RWPE2 (cell line): ENCODE measurements at regions not wholly inside any gene's neighbourhood (a gene's known extent, or its start where the extent isn't known, plus 50 kb on each side); places are given as distances from the start of the nearest gene placed in this dataset.

Experiments
- ATAC-seq: fragments of 200-7000 bp; cut with Tn5 transposase; 3 replicates; pipeline ENCODE4 v1.9.1; 2021; ENCODE audit warnings: low read depth
- DNase-seq: peaks from one replicate; pipeline ENCODE4 v3.0.0-alpha.2; 2020; ENCODE audit warnings: low spot score
- H3K27ac ChIP-seq: fragments of 450-650 bp; 2 replicates; pipeline ENCODE4 v1.5.1; 2017; ENCODE audit warnings: mild to moderate bottlenecking; ENCODE audit not compliant: poor library complexity, severe bottlenecking
- H3K27me3 ChIP-seq: fragments of 250-450 bp; sonication (Bioruptor Pico); 2 replicates; pipeline ENCODE4 v1.5.1; 2021; ENCODE audit warnings: mild to moderate bottlenecking, moderate library complexity; ENCODE audit not compliant: insufficient read depth, poor library complexity, severe bottlenecking
- H3K36me3 ChIP-seq: fragments of 250-450 bp; sonication (Bioruptor Pico); 2 replicates; pipeline ENCODE4 v1.5.1; 2020; ENCODE audit warnings: low read depth, mild to moderate bottlenecking, moderate library complexity
- H3K4me1 ChIP-seq: fragments of 250-450 bp; sonication (Bioruptor Pico); 2 replicates; pipeline ENCODE4 v1.5.1; 2021; ENCODE audit warnings: mild to moderate bottlenecking, moderate library complexity; ENCODE audit not compliant: insufficient read depth, poor library complexity, severe bottlenecking
- H3K4me3 ChIP-seq: fragments of 250-450 bp; sonication (Bioruptor Pico); 2 replicates; pipeline ENCODE4 v1.5.1; 2021; ENCODE audit warnings: mild to moderate bottlenecking, moderate library complexity; ENCODE audit not compliant: severe bottlenecking
- H3K9me3 ChIP-seq: fragments of 250-450 bp; sonication (Bioruptor Pico); 2 replicates; pipeline ENCODE4 v1.5.1; 2021; ENCODE audit warnings: mild to moderate bottlenecking, moderate library complexity; ENCODE audit not compliant: severe bottlenecking
- CTCF ChIP-seq: fragments of 450-650 bp; IDR thresholded peaks from one replicate; pipeline ENCODE4 v1.5.1; 2017; ENCODE audit warnings: mild to moderate bottlenecking, moderate library complexity; ENCODE audit not compliant: poor library complexity, severe bottlenecking

- no peaks in the 10 kb centered on the region for H3K27me3 ChIP-seq
- DNase-seq: no peak
- no peak for TF ChIP-seq CTCF
- H3K4me3 ChIP-seq: no peak overlapping the region
- no peak for ATAC-seq
- no peak overlapping the region for H3K27ac ChIP-seq
- peaks cover 8% of the 10 kb centered on the region for H3K4me1 ChIP-seq
- no peaks in the 10 kb centered on the region for H3K9me3 ChIP-seq
- no peaks in the 10 kb centered on the region for H3K36me3 ChIP-seq
These were observed 200.3 kb upstream of the SVIL start for GRCh38 chr10:29835055-29835454.

- Histone ChIP-seq H3K4me1 (no peaks in the 10 kb centered on the region), H3K27me3 (no peaks in the 10 kb centered on the region), H3K36me3 (no peaks in the 10 kb centered on the region), H3K9me3 (no peaks in the 10 kb centered on the region), H3K27ac (no peak overlapping the region), H3K4me3 (no peak overlapping the region)
- no peak for ATAC-seq
- DNase-seq: no peak
- TF ChIP-seq CTCF: no peak
These were observed 196.1 kb upstream of the SVIL start for GRCh38 chr10:29830531-29831512.

GRCh38 chr10:29829776-29830175 is 195.0 kb upstream of the SVIL start:
- no peak for DNase-seq
- Histone ChIP-seq H3K4me1 (no peaks in the 10 kb centered on the region), H3K9me3 (no peaks in the 10 kb centered on the region), H3K36me3 (no peaks in the 10 kb centered on the region), H3K27ac (no peak overlapping the region), H3K27me3 (no peaks in the 10 kb centered on the region), H3K4me3 (no peak overlapping the region)
- TF ChIP-seq CTCF: no peak
- ATAC-seq: no peak

- Histone ChIP-seq H3K9me3 (no peaks in the 10 kb centered on the region), H3K27ac (no peak overlapping the region), H3K36me3 (no peaks in the 10 kb centered on the region), H3K4me1 (no peaks in the 10 kb centered on the region), H3K4me3 (no peak overlapping the region), H3K27me3 (no peaks in the 10 kb centered on the region)
- TF ChIP-seq CTCF: no peak
- ATAC-seq (no peak), DNase-seq (no peak)
These were observed 194.2 kb upstream of the SVIL start for GRCh38 chr10:29828956-29829355.

GRCh38 chr10:29828440-29828894 is 193.7 kb upstream of the SVIL start:
- Histone ChIP-seq H3K4me1 (no peaks in the 10 kb centered on the region), H3K36me3 (no peaks in the 10 kb centered on the region), H3K27me3 (no peaks in the 10 kb centered on the region), H3K4me3 (no peak overlapping the region), H3K27ac (no peak overlapping the region), H3K9me3 (no peaks in the 10 kb centered on the region)
- ATAC-seq (peak; percentile 14; the same call in 1 of the 3 replicates), DNase-seq (no peak)
- no peak for TF ChIP-seq CTCF
